ENCODE measurements at regions not wholly inside any gene's neighbourhood (a gene's known extent, or its start where the extent isn't known, plus 50 kb on each side); places are given as distances from the start of the nearest gene placed in this dataset.
A peak's percentile ranks its signal among the peaks of the same experiment; 100 is the strongest.
"Not testable (repeated sequence)": the region's sequence is repeated elsewhere in the genome, so short reads cannot be mapped to it uniquely, and the experiment has no call there.

- DNase-seq: peak; percentile 38 to 72 (median 62)
These were observed 353.6 kb upstream of the ID2 start for GRCh38 chr2:8328217-8328616.

DNA sequence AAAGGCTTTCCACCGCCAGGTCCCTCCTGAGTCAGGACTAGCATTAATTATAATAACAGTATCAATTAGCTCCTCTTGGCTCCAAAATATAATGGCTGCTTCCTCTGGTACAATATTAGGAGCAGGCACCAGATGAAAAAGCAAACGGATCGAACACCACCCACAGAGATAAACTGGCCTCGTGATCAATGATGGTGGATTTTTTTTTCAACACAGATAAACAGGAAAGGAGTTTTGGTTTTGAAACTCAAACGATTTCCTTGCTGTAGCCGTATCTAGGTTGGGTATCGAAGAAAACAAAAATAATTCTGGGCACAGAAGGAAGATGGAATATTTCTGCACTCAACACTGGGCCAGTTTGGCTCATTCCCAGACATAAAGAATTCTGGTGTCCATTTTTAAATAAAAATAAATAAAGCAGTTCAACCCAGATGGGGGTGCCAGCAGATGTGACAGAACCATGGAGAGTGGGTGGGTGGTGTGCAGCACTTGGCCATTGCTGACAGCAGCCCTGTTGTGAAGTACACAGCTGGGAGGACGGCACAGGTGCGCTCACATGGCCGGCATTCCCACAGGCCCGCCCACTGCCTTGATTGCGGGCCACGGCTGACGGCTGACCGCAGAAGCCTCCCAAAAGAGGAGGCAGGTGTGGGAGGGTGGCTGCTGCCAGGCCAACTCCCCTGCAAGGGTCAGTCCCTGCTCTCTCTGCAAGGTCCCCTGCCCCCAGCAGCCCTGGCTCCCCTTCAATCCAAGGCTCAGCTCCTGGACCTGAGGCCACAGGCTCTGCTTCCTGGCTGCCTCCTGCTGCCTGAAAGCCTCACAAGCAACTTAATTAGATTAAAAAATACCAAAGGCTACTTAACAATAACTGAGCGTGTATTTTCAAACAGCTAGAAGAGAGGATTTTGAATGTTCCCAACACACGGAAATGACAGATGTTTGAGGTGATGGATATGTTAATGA is 351.9 kb upstream of the ID2 start:
- no peak for DNase-seq

GRCh38 chr2:8331068-8331467 is 350.8 kb upstream of the ID2 start:
- no peak for DNase-seq

- no peak for DNase-seq
These were observed 349.2 kb upstream of the ID2 start for GRCh38 chr2:8332646-8333045.

DNA sequence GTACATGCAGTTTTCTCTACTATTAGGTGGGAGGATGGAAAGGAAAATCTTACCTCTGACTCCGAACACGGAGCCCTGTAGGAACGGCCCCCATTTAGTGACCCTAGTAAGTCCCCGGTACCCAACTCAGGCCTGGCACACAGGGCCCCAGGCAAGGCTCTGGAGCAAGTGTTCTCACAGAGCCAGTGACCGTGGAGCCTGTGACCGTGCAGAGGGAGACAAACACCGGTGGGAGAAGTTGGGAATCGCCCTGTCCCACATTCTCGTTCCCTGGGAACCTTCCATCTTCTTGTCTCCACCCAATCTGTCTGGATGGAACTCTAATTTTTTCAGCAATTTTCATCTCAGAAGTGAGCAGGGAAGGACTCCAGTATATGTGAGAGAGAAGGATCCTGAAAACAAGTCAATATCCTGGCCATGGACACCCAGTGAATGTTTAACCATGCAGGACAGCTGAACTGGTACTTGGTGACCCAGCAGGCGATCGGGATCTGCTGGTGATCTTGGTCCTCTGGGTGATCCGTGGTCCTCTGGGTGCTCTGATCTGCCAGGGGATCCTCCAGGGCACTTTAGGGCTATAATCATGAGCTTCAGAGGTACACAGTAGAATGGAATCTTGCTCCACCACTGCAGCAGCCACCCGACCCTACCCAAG is 348.6 kb upstream of the ID2 start:
- DNase-seq: no peak

- DNase-seq: peak in 1 of 4 experiments; percentile 24
These were observed 348.0 kb upstream of the ID2 start for GRCh38 chr2:8333832-8334187.

DNA sequence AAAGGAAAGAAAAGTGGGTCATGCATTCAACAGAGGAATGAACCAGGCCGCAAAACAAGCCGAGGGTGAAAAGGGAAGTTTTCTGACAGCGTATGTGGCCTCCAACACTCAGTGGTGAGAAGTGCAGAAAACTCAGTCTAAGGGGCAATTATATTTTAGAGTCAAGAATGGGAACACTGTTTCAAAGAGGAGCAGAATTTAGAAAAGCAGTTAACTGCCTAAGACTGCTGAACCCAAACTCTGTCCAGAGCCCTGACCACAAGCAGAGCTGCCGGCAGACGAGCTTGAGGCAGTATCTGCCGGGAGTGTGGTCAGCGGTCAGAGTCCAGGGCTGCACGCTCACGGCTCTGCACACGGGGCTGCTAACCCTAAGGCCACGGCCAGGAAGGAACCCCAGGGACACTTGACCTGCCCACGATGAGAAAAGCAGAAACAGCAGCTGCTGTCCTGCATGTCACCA is 347.0 kb upstream of the ID2 start:
- DNase-seq: peak; percentile 44 to 65 (median 49)

DNA sequence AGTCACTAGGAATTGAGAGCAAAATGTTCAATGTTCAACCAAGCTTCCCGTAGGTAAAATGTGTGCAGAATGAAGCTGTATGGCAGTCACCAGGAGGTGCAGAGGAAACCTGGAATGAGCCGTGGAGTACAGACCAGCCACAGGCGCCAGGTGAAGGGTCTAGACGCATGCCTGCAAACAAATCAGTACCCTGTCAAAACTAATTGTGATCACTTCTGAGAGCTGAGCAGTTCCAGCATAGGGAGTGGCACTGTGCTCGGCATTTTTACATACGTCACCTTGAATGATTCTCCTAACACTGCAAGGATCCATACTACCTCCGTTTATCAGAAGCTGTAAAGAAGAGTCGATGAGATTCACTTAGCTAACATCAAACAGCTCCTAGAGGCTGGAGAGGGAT is 346.1 kb upstream of the ID2 start:
- no peak for DNase-seq

- no peak for DNase-seq
These were observed 344.5 kb upstream of the ID2 start for GRCh38 chr2:8337321-8337720.

DNA sequence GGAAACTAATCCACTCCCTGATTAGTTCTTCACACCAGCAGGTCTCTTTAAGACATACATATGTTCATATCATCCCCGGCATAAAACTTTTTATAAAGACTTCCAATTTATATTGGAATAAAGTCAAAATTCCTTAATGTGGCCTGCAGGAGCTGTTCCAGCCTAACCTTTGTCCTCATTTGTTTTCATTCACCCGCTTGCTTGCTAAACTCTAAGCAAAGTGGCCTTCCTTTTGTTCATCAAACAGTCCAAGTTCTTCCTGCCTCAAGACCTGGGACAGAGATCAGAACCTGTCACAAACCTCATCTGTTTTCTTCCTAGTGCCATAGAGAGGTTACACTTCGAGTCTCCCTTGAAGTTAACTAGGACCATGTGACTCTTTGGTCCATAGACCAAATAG is 339.4 kb upstream of the ID2 start:
- no peak for DNase-seq

DNA sequence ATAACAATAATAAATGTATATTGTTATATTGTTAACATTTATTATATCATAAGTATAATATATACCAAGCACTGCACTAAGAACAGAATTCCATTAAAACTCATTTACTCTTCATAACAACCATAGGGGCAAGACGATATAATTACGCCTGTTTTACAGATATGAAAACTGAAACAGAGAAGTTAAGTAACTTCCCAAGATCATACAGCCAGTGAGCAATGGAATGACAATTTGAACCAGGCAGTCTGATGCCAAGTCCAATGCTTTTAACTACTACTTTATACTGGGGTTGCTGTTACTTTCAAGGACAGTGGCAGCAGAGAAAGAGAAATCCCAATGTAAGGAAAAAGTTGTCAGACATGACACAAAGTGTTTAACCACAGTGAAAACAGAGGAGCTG is 338.8 kb upstream of the ID2 start:
- DNase-seq: peak in 2 of 4 experiments; percentile 22 to 47

- DNase-seq: no peak
These were observed 337.4 kb upstream of the ID2 start for GRCh38 chr2:8344144-8345097.

GRCh38 chr2:8345200-8345599 is 336.7 kb upstream of the ID2 start:
- DNase-seq: no peak

- DNase-seq: no peak
These were observed 335.6 kb upstream of the ID2 start for GRCh38 chr2:8346208-8346607.

- no peak for DNase-seq
These were observed 335.0 kb upstream of the ID2 start for GRCh38 chr2:8346706-8347430.

DNA sequence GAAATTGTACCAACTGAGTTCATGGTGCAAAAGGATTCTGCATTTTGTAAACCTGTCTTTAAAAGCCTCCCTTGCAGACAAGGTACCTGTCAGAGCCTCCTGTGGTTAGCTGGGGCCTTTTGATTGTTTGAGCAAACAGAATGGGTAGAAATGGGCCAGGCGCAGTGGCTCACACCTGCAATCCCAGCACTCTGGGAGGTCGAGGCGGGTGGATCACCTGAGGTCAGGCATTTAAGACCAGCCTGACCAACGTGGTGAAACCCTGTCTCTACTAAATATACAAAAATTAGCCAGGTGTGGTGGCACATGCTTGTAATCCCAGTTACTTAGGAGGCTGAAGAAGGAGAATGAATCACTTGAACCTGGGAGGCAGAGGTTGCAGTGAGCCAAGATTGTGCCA is 332.9 kb upstream of the ID2 start:
- DNase-seq: not testable (repeated sequence)

DNA sequence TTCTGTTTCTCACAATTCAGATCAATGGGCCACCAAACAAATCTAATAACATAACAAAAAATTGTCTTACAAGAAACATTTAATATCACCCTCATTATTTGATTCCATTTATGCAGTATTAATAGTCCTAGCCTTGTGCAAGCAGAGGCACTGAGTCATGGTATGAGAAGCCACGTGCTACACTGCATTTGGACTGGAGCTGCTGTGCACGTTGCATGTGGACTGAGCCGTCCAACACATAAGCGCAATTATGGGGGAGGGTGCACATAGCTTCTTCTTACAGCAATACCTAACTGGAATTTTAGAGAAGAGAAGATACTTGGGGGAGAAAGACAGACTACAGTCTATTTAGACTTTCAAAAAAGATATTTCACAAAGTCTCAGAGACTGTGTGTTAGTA is 329.6 kb upstream of the ID2 start:
- peak; percentile 50 to 73 (median 56) for DNase-seq

GRCh38 chr2:8352989-8353388 is 328.9 kb upstream of the ID2 start:
- DNase-seq: no peak

- no peak for DNase-seq
These were observed 326.6 kb upstream of the ID2 start for GRCh38 chr2:8355102-8355859.

DNA sequence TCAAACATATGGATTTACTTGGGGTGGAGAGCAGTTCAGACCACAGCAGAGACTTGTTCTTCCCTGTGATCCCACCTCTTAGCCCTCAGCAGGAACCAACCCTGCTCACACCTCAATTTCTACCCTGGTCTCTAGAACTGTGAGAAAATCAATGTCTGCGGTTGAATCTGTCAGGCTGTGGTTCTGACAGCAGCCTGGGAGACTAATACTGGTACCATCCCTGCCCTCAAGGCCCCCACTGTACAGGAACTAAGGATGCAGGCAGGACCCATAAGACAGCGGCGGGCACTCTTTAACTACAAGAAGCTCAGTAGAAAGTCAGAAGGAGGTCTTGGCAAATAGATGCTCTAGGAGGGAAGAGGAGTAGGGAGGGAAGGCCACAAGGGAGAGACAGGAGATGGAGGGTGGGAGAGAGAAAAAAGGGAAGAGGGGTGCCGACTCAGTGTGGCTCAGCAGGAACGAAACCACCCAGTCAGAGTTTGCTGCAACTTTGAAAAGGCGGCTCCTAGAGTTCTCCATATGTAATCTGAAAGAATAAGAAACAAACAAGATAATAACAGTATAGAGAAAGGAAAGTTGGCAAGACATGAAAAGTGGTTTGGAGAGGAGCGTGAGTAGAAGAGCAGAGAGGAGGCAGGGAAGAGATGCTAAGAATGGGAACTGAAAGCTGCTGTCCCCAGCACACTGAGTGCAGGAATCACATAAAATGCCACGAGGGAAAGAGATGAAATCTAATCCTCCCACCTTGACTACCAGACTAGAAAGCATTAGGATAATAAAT is 323.9 kb upstream of the ID2 start:
- peak; percentile 28 to 60 (median 42) for DNase-seq

Measured in suppressor macrophage (primary cell).